GM12878 (cell line): ENCODE measurements at regions not wholly inside any gene's neighbourhood (a gene's known extent, or its start where the extent isn't known, plus 50 kb on each side); places are given as distances from the start of the nearest gene placed in this dataset.
A peak's percentile ranks its signal among the peaks of the same experiment; 100 is the strongest.

ENCODE experiments used
- ATAC-seq: fragments of 200-7000 bp; cut with Tn5 transposase; 3 replicates; pipeline ENCODE4 v1.9.1; 2020; ENCODE audit warnings: mild to moderate bottlenecking, moderate library complexity
- BruUV-seq: library from RNA; stranded (reverse); fragments of 400-500 nt; replicated peaks from 2 replicates; lab custom pipeline; 2021; lab: Mats Ljungman, UMichigan
- CTCF ChIA-PET: fragments of 300-600 bp; sonication (Branson Sonifier 250); formaldehyde crosslinking; extraction: SDS; loops from one replicate; lab custom pipeline; 2021; ENCODE audit warnings: inconsistent platforms; lab: Yijun Ruan, JAX
- POLR2A ChIA-PET: fragments of 350-600 bp; formaldehyde crosslinking; extraction: SDS; loops from one replicate; lab custom pipeline; 2021; ENCODE audit warnings: inconsistent platforms; lab: Charles Lee
- RAD21 ChIA-PET: fragments of 300-600 bp; sonication (Branson Sonifier 250); formaldehyde crosslinking; loops from one replicate; lab custom pipeline; 2023; ENCODE audit warnings: antibody characterized with exemption; ENCODE audit not compliant: unreplicated experiment; lab: Charles Lee
- SMC1A ChIA-PET: fragments of 300-600 bp; sonication (Branson Sonifier 250); formaldehyde crosslinking; loops from one replicate; lab custom pipeline; 2023; ENCODE audit not compliant: unreplicated experiment, uncharacterized antibody; lab: Charles Lee
- DNase-seq: peaks from one replicate; pipeline ENCODE4 v3.0.0-alpha.2; 2011; ENCODE audit warnings: low read depth, low spot score
- FAIRE-seq: peaks from 3 replicates; lab custom pipeline; 2011; peaks lifted over from hg19 to GRCh38; lab: Jason Lieb, UNC
- H2AFZ ChIP-seq: 2 replicates; pipeline ENCODE4 v1.6.0; 2011; ENCODE audit warnings: low read depth, low read length, control low read depth; ENCODE audit not compliant: control insufficient read depth
- H3K27ac ChIP-seq: 2 replicates; pipeline ENCODE4 v1.5.1; 2011; ENCODE audit warnings: control low read depth; ENCODE audit not compliant: control insufficient read depth, insufficient read depth
- H3K27me3 ChIP-seq, 2 experiments: replicated peaks in 1 of 2; 2 replicates each; pipeline versions ENCODE4 v1.6.0 to v1.6.1; 2011; ENCODE audit warnings: low read length in 1 of 2; ENCODE audit not compliant: control insufficient read depth in 2 of 2, insufficient read depth in 2 of 2
- H3K36me3 ChIP-seq, 2 experiments: 2 replicates each; pipeline ENCODE4 v1.5.1; 2011; ENCODE audit warnings: low read length in 1 of 2; ENCODE audit not compliant: control insufficient read depth in 2 of 2, insufficient read depth in 2 of 2
- H3K4me1 ChIP-seq: 2 replicates; pipeline ENCODE4 v1.6.1; 2011; ENCODE audit warnings: mild to moderate bottlenecking, low read length, moderate library complexity, mixed read lengths; ENCODE audit not compliant: control insufficient read depth, insufficient read depth
- H3K4me2 ChIP-seq: 2 replicates; pipeline ENCODE4 v1.6.0; 2011; ENCODE audit warnings: control low read depth; ENCODE audit not compliant: control insufficient read depth, insufficient read depth
- H3K4me3 ChIP-seq: fragments of 200-600 bp; sonication (generic); 2 replicates; pipeline ENCODE4 v1.5.1; 2016
- H3K79me2 ChIP-seq: 2 replicates; pipeline ENCODE4 v1.6.0; 2011; ENCODE audit warnings: low read length; ENCODE audit not compliant: control insufficient read depth, insufficient read depth
- H3K9ac ChIP-seq: 2 replicates; pipeline ENCODE4 v1.8.0; 2011; ENCODE audit warnings: low read length, control low read depth, mixed read lengths; ENCODE audit not compliant: control insufficient read depth, insufficient read depth
- H3K9me3 ChIP-seq: replicated peaks from 3 replicates; pipeline ENCODE4 v1.5.1; 2011; ENCODE audit warnings: mild to moderate bottlenecking, low read length; ENCODE audit not compliant: control insufficient read depth, insufficient read depth
- H4K20me1 ChIP-seq: 2 replicates; pipeline ENCODE4 v1.6.0; 2011; ENCODE audit not compliant: control insufficient read depth, insufficient read depth
- BHLHE40 ChIP-seq, 2 experiments: fragments of 450-650 bp in 1 of 2; IDR thresholded peaks; 2 replicates each; pipeline ENCODE4 v1.6.1; 2011 to 2017; ENCODE audit warnings: low read depth in 2 of 2, borderline replicate concordance in 1 of 2, improper control_type of control experiment in 1 of 2, low read length in 1 of 2, mild to moderate bottlenecking in 1 of 2
- CHD2 ChIP-seq: IDR thresholded peaks from 2 replicates; pipeline ENCODE4 v1.6.1; 2011; ENCODE audit warnings: low read depth, low read length, improper control_type of control experiment, borderline replicate concordance
- EZH2 ChIP-seq: IDR thresholded peaks from 2 replicates; pipeline ENCODE4 v1.6.1; 2012; ENCODE audit warnings: low read depth, mild to moderate bottlenecking, control low read depth, inconsistent platforms, low read length, borderline replicate concordance; ENCODE audit not compliant: control insufficient read depth
- JUNB ChIP-seq: IDR thresholded peaks from 2 replicates; pipeline ENCODE4 v1.6.1; 2016; ENCODE audit warnings: antibody characterized with exemption, mild to moderate bottlenecking
- KDM1A ChIP-seq: fragments of 200-600 bp; sonication (generic); IDR thresholded peaks from 2 replicates; pipeline ENCODE4 v1.6.1; 2016; ENCODE audit warnings: borderline replicate concordance
- LARP7 ChIP-seq: fragments of 450-650 bp; IDR thresholded peaks from 2 replicates; pipeline ENCODE4 v1.6.1; 2017; ENCODE audit warnings: mild to moderate bottlenecking
- PML ChIP-seq: IDR thresholded peaks from 2 replicates; pipeline ENCODE4 v1.6.1; 2012; ENCODE audit warnings: low read length, inconsistent platforms
- POLR2AphosphoS2 ChIP-seq: IDR thresholded peaks from 2 replicates; pipeline ENCODE4 v1.6.1; 2011; ENCODE audit warnings: low read depth, mild to moderate bottlenecking, low read length, improper control_type of control experiment, moderate library complexity
- SUZ12 ChIP-seq: fragments of 200-600 bp; sonication (generic); IDR thresholded peaks from one replicate; pipeline ENCODE4 v1.6.1; 2018; ENCODE audit warnings: antibody characterized with exemption, mild to moderate bottlenecking; ENCODE audit not compliant: unreplicated experiment
- WGBS: methylation state at CpG from one replicate; pipeline ENCODE4 v1.1.6; 2016; ENCODE audit warnings: low lambda C conversion rate; ENCODE audit not compliant: insufficient replicate concordance, insufficient coverage; ENCODE audit errors: missing lambda C conversion rate; 5-methylcytosine and 5-hydroxymethylcytosine counted together
- in situ Hi-C: fragments of 300-500 bp; cut with MboI; formaldehyde crosslinking; loops from 9 replicates; pipeline ENCODE4 v1.14.3; 2018; ENCODE audit warnings: mixed read lengths
- intact Hi-C: fragments of 100-400 bp; cut with micrococcal nuclease; formaldehyde crosslinking; loops from one replicate; pipeline ENCODE4 v1.14.2; 2022; ENCODE audit not compliant: unreplicated experiment

DNA sequence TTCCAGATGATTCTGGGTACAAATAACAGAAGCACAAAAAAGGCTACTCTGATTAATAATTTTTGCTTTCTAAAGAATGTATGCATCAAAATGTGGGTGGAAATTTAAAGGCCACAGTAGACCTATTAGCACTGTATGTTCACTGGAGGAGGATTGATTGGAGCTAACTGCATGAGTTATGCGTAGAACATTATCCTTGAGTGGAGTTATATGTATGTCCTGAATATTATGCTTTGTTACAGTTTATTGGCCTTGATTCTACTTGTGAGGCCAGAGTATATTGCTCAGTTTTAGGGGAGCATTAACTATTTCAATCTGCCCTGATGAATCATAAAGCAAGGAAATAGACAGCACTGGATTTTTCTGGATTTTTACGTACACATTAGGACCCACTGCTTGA, 87.9 kb downstream of the CDCA7 start:
- ChIA-PET RAD21 (no interaction called here), POLR2A (no interaction called here), SMC1A (no interaction called here), CTCF (no interaction called here)
- WGBS: 73% methylated on average over 2 of the region's 2 CpGs
- DNase-seq (no peak), ATAC-seq (no peak), FAIRE-seq (no peak)
- in situ Hi-C loops (no loop called here), intact Hi-C loops (no loop called here)
- Histone ChIP-seq H3K4me1 (no peaks in the 10 kb centered on the region), H3K79me2 (no peaks in the 10 kb centered on the region), H2AFZ (no peak overlapping the region), H3K4me3 (no peak overlapping the region), H3K27me3 (no peaks in the 10 kb centered on the region; a peak in 1 of 4 replicates), H3K27ac (no peak overlapping the region), H3K9ac (no peak overlapping the region), H3K9me3 (no peaks in the 10 kb centered on the region), H3K4me2 (no peak overlapping the region), H4K20me1 (no peaks in the 10 kb centered on the region), H3K36me3 (no peaks in the 10 kb centered on the region)
- no peak for TF ChIP-seq SUZ12
- no peak for TF ChIP-seq KDM1A
- TF ChIP-seq POLR2AphosphoS2: no peak
- no peak for TF ChIP-seq BHLHE40 (IDR thresholded peaks at IDR 0.05; ENCODE audit: borderline replicate concordance in 1 of 2, low read depth in 2 of 2, low read length in 1 of 2)
- no peak for TF ChIP-seq CHD2
- TF ChIP-seq LARP7: no peak
- BruUV-seq: no TSS peak

DNA sequence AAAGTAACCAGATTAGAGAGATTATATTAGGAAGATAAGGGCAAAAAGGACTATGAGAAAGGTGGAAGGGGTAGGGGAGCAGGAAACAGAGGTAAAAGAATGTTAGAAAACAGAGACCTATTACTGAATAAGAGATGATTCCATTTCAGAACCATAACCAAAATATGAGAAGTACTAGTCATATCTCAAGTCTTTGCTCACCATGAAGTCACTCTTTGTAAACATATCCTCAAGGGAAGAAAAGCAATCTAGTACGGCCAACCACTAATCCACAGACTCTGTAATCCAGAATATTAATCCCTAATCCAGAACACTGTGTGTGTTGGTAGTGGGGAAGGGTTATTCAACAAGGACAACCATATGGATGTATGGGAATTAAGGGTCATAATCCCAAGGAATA, 92.0 kb downstream of the CDCA7 start:
- SMC1A ChIA-PET: no interaction called here
- no peaks in the 10 kb centered on the region; the same call in 2 of the 3 replicates for H3K9me3 ChIP-seq
- H3K4me1 ChIP-seq: no peaks in the 10 kb centered on the region
- no peak overlapping the region for H3K4me2 ChIP-seq
- DNase-seq: no peak
- in situ Hi-C loops: no loop called here
- H3K27me3 ChIP-seq: no peaks in the 10 kb centered on the region; a peak in 1 of 4 replicates
- CTCF ChIA-PET: no interaction called here
- WGBS: 0% methylated on average over 1 of the region's 1 CpG
- H2AFZ ChIP-seq: no peak overlapping the region
- POLR2A ChIA-PET: no interaction called here
- no peaks in the 10 kb centered on the region for H3K79me2 ChIP-seq
- ATAC-seq: no peak
- no TSS peak for BruUV-seq
- TF ChIP-seq EZH2 (no peak), JUNB (0 out of 2 replicates have a peak, but pooled peaks have one; percentile 6), PML (no peak)
- TF ChIP-seq, all 136 proteins: peak for 1
- Histone ChIP-seq H3K27ac (no peak overlapping the region), H4K20me1 (no peaks in the 10 kb centered on the region), H3K4me3 (no peak overlapping the region), H3K36me3 (no peaks in the 10 kb centered on the region), H3K9ac (no peak overlapping the region)
- no peak for FAIRE-seq
- RAD21 ChIA-PET: no interaction called here
- intact Hi-C loops: no loop called here
